ENCODE measurements at regions not wholly inside any gene's neighbourhood (a gene's known extent, or its start where the extent isn't known, plus 50 kb on each side); places are given as distances from the start of the nearest gene placed in this dataset.

- DNase-seq (ENCODE audit: low spot score): no peak
- no peaks in the 10 kb centered on the region for H3K4me1 ChIP-seq (ENCODE audit: control insufficient read depth in 4 of 4, insufficient read depth in 4 of 4, low read length in 3 of 4)
- no peaks in the 10 kb centered on the region for H3K27me3 ChIP-seq (ENCODE audit: control insufficient read depth in 4 of 4, insufficient read depth in 4 of 4, low read length in 3 of 4)
- H3K4me3 ChIP-seq (ENCODE audit: low read depth in 1 of 3, low read length in 3 of 3): no peak overlapping the region
- H3K36me3 ChIP-seq (ENCODE audit: control insufficient read depth in 4 of 4, insufficient read depth in 3 of 4, low read depth in 1 of 4, low read length in 3 of 4): no peaks in the 10 kb centered on the region
- H3K9me3 ChIP-seq (ENCODE audit: control insufficient read depth in 4 of 4, low read length in 3 of 4): peaks cover 0 to 3% (median 0%) of the 10 kb centered on the region in 4 donors
- H3K27ac ChIP-seq (ENCODE audit: low read depth in 1 of 2, low read length in 2 of 2): no peak overlapping the region
- 90% methylated on average over 5 of the region's 5 CpGs for WGBS
- TF ChIP-seq ZBTB33 (IDR thresholded peaks at IDR 0.05) (no peak), TAF1 (conservative IDR thresholded peaks at IDR 0.05) (no peak), GABPA (IDR thresholded peaks at IDR 0.05 in 1 of 2, conservative IDR thresholded peaks at IDR 0.05 in 1 of 2) (no peak), YY1 (IDR thresholded peaks at IDR 0.05) (no peak), SP1 (IDR thresholded peaks at IDR 0.05) (no peak), HNF4A (conservative IDR thresholded peaks at IDR 0.05) (no peak), REST (IDR thresholded peaks at IDR 0.05) (no peak)
- TF ChIP-seq, protein P1, sequence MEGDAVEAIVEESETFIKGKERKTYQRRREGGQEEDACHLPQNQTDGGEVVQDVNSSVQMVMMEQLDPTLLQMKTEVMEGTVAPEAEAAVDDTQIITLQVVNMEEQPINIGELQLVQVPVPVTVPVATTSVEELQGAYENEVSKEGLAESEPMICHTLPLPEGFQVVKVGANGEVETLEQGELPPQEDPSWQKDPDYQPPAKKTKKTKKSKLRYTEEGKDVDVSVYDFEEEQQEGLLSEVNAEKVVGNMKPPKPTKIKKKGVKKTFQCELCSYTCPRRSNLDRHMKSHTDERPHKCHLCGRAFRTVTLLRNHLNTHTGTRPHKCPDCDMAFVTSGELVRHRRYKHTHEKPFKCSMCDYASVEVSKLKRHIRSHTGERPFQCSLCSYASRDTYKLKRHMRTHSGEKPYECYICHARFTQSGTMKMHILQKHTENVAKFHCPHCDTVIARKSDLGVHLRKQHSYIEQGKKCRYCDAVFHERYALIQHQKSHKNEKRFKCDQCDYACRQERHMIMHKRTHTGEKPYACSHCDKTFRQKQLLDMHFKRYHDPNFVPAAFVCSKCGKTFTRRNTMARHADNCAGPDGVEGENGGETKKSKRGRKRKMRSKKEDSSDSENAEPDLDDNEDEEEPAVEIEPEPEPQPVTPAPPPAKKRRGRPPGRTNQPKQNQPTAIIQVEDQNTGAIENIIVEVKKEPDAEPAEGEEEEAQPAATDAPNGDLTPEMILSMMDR (IDR thresholded peaks at IDR 0.05; ENCODE audit: low read depth, low read length, missing input control): no peak
- TF ChIP-seq, protein P2, sequence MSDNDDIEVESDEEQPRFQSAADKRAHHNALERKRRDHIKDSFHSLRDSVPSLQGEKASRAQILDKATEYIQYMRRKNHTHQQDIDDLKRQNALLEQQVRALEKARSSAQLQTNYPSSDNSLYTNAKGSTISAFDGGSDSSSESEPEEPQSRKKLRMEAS (IDR thresholded peaks at IDR 0.05): no peak
- no peak overlapping the region for H3K9ac ChIP-seq (ENCODE audit: low read depth in 1 of 2, low read length in 2 of 2)
Observed at GRCh38 chr1:104720741-104721140, 971.0 kb downstream of the AMY1C start.

DNA sequence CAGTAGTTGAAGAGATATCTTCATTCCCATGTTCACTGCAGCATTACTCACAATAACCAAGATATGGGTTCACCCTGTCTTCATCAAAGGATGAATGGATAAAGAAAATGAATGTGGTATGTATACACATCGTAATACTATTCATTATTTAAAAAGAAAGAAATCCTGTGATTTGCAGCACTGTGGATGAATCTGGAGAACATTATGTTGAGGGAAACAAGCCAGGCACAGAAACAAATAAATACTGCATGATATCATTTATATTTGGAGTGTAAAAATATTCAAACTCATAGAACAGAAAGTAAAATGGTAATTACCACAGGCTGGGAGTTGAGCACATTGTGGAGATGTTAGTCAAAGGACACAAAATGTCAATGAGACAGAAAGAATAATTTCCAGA is 977.2 kb downstream of the AMY1C start:
- Histone ChIP-seq H3K4me1 (ENCODE audit: control insufficient read depth in 4 of 4, insufficient read depth in 4 of 4, low read length in 3 of 4) (no peaks in the 10 kb centered on the region), H3K9me3 (ENCODE audit: control insufficient read depth in 4 of 4, low read length in 3 of 4) (peaks cover 0 to 3% (median 0%) of the 10 kb centered on the region in 4 donors), H3K4me3 (ENCODE audit: low read depth in 1 of 3, low read length in 3 of 3) (no peak overlapping the region), H3K36me3 (ENCODE audit: control insufficient read depth in 4 of 4, insufficient read depth in 3 of 4, low read depth in 1 of 4, low read length in 3 of 4) (no peaks in the 10 kb centered on the region), H3K27me3 (ENCODE audit: control insufficient read depth in 4 of 4, insufficient read depth in 4 of 4, low read length in 3 of 4) (no peaks in the 10 kb centered on the region), H3K9ac (ENCODE audit: low read depth in 1 of 2, low read length in 2 of 2) (no peak overlapping the region), H3K27ac (ENCODE audit: low read depth in 1 of 2, low read length in 2 of 2) (no peak overlapping the region)
- WGBS: 55% methylated on average over 1 of the region's 1 CpG
- TF ChIP-seq RXRA (IDR thresholded peaks at IDR 0.05): no peak
- TF ChIP-seq RAD21 (IDR thresholded peaks at IDR 0.05): no peak
- no peak for TF ChIP-seq HNF4G (IDR thresholded peaks at IDR 0.05)
- no peak for TF ChIP-seq HNF4A (conservative IDR thresholded peaks at IDR 0.05)
- no peak for TF ChIP-seq NR2F2 (IDR thresholded peaks at IDR 0.05)
- TF ChIP-seq FOXA2 (IDR thresholded peaks at IDR 0.05): no peak
- no peak for TF ChIP-seq EGR1 (IDR thresholded peaks at IDR 0.05; ENCODE audit: low read depth in 2 of 2)
- TF ChIP-seq, protein P2 (IDR thresholded peaks at IDR 0.05): no peak
- DNase-seq (ENCODE audit: low spot score): no peak

All from liver (tissue), 8 donors.